Activated T-cell treated with anti-CD3 and anti-CD28 coated beads, Interleukin-2, amount 50 U/mL, for 48 hours (primary cell): ENCODE measurements at regions not wholly inside any gene's neighbourhood (a gene's known extent, or its start where the extent isn't known, plus 50 kb on each side); places are given as distances from the start of the nearest gene placed in this dataset.

Source experiments
- DNase-seq, 2 experiments: peaks; one replicate each; pipeline ENCODE4 v3.0.0-alpha.2; 2020

- DNase-seq = no peak
Observed at GRCh38 chr6:109225946-109226345, 130.6 kb downstream of the CEP57L1 start.

- DNase-seq = no peak
Observed at GRCh38 chr6:109224994-109225393, 129.7 kb downstream of the CEP57L1 start.

- DNase-seq = no peak
Observed at GRCh38 chr6:109224107-109224875, 129.0 kb downstream of the CEP57L1 start.

GRCh38 chr6:109222848-109223247 lies 127.5 kb downstream of the CEP57L1 start:
- DNase-seq = no peak

GRCh38 chr6:109221543-109222195 lies 126.4 kb downstream of the CEP57L1 start:
- no peak for DNase-seq
